T-cell (primary cell): ENCODE measurements at regions not wholly inside any gene's neighbourhood (a gene's known extent, or its start where the extent isn't known, plus 50 kb on each side); places are given as distances from the start of the nearest gene placed in this dataset.
"Not testable (repeated sequence)": the region's sequence is repeated elsewhere in the genome, so short reads cannot be mapped to it uniquely, and the experiment has no call there.

Experiments used
- ATAC-seq, 4 experiments: fragments of 200-7000 bp in 3 of 4; fragments of 150-1000 bp in 1 of 4; cut with Tn5 transposase; replicated peaks in 1 of 4; 1 replicate in 3 of 4; 2 replicates in 1 of 4; pipeline ENCODE4 v1.10.0; 2021; ENCODE audit warnings: moderate library complexity in 3 of 4, mild to moderate bottlenecking in 2 of 4, moderate number of reproducible peaks in 1 of 4
- CTCF ChIA-PET, 2 donors: fragments of 300-600 bp; sonication (Branson Sonifier 250); formaldehyde crosslinking; loops; one replicate each; lab custom pipeline; 2022; ENCODE audit warnings: antibody characterized with exemption in 2 of 2; lab: Charles Lee
- POLR2A ChIA-PET, 2 donors: fragments of 300-600 bp; sonication (Branson Sonifier 250); formaldehyde crosslinking; loops; one replicate each; lab custom pipeline; 2022; ENCODE audit warnings: antibody characterized with exemption in 2 of 2; lab: Charles Lee
- DNase-seq, 35 experiments: peaks; one replicate each; pipeline versions ENCODE4 v3.0.0 to v3.0.0-alpha.2; 2013 to 2023
- H3K27ac ChIP-seq: one replicate; pipeline ENCODE4 v1.5.1; 2013; ENCODE audit warnings: low read length
- H3K27me3 ChIP-seq, 2 experiments: replicated peaks in 1 of 2; 1 replicate in 1 of 2; 2 replicates in 1 of 2; pipeline versions ENCODE4 v1.6.1 to v1.7.0; 2013; ENCODE audit warnings: low read length in 1 of 2, mixed read lengths in 1 of 2; ENCODE audit not compliant: control insufficient read depth in 2 of 2, insufficient read depth in 2 of 2; ENCODE audit errors: extremely low read depth in 1 of 2
- H3K36me3 ChIP-seq, 2 donors: 1 replicate in 1 of 2; 2 replicates in 1 of 2; pipeline versions ENCODE4 v1.6.1 to v1.7.0; 2013; ENCODE audit warnings: low read length in 1 of 2; ENCODE audit not compliant: control insufficient read depth in 2 of 2, insufficient read depth in 1 of 2; ENCODE audit errors: extremely low read depth in 1 of 2
- H3K4me1 ChIP-seq, 2 experiments: 1 replicate in 1 of 2; 2 replicates in 1 of 2; pipeline versions ENCODE4 v1.6.1 to v1.7.0; 2013; ENCODE audit warnings: low read length in 2 of 2, mixed read lengths in 1 of 2; ENCODE audit not compliant: insufficient read depth in 2 of 2, control insufficient read depth in 1 of 2; ENCODE audit errors: extremely low read depth in 1 of 2
- H3K4me3 ChIP-seq, 2 donors: 1 replicate in 1 of 2; 2 replicates in 1 of 2; pipeline versions ENCODE4 v1.5.1 to v1.7.0; 2013; ENCODE audit warnings: mild to moderate bottlenecking in 2 of 2, low read length in 1 of 2, moderate library complexity in 1 of 2; ENCODE audit not compliant: control insufficient read depth in 1 of 2; ENCODE audit errors: extremely low read depth in 1 of 2
- H3K9me3 ChIP-seq: 2 replicates; pipeline ENCODE4 v1.7.0; 2013
- H3K27ac Mint-ChIP-seq, 2 donors: one replicate each; pipeline ENCODE4 v1.8.0; 2020 to 2021; ENCODE audit warnings: mild to moderate bottlenecking in 2 of 2, mixed read lengths in 2 of 2
- H3K27me3 Mint-ChIP-seq, 2 donors: one replicate each; pipeline ENCODE4 v1.8.0; 2021 to 2022; ENCODE audit warnings: mixed read lengths in 2 of 2
- H3K36me3 Mint-ChIP-seq: one replicate; pipeline ENCODE4 v1.8.0; 2021; ENCODE audit warnings: mixed read lengths
- H3K4me1 Mint-ChIP-seq, 3 donors: one replicate each; pipeline ENCODE4 v1.8.0; 2020 to 2022; ENCODE audit warnings: mixed read lengths in 3 of 3, mild to moderate bottlenecking in 1 of 3
- H3K4me3 Mint-ChIP-seq, 3 donors: one replicate each; pipeline ENCODE4 v1.8.0; 2020 to 2022; ENCODE audit warnings: mild to moderate bottlenecking in 3 of 3, mixed read lengths in 3 of 3, moderate library complexity in 3 of 3
- H3K9me3 Mint-ChIP-seq, 3 donors: one replicate each; pipeline ENCODE4 v1.8.0; 2020 to 2022; ENCODE audit warnings: mixed read lengths in 3 of 3
- WGBS: methylation state at CpG from one replicate; pipeline ENCODE4 v1.1.5; 2013; ENCODE audit warnings: missing lambda C conversion rate; ENCODE audit not compliant: insufficient coverage; 5-methylcytosine and 5-hydroxymethylcytosine counted together

GRCh38 chr10:33869028-33869427 lies 534.6 kb upstream of the NRP1 start:
- Mint-ChIP-seq H3K4me3 (no peak overlapping the region), H3K27me3 (peaks cover 7 to 15% of the 10 kb centered on the region in 2 donors), H3K9me3 (no peaks in the 10 kb centered on the region), H3K36me3 (no peaks in the 10 kb centered on the region), H3K27ac (no peak overlapping the region), H3K4me1 (no peaks in the 10 kb centered on the region)
- ChIA-PET POLR2A (interaction anchor here in 1 of 2 donors (0.7 kb wide), 1 partner anchor 68 kb away, joined by 4 read pairs; no protein-coding TSS in a partner anchor), CTCF (no interaction called here)
- no peak overlapping the region for H3K27ac ChIP-seq
- H3K4me1 ChIP-seq, result no peaks in the 10 kb centered on the region
- H3K36me3 ChIP-seq, result no peaks in the 10 kb centered on the region
- ATAC-seq (no peak), DNase-seq (no peak)
- no peak overlapping the region for H3K4me3 ChIP-seq
- no peaks in the 10 kb centered on the region for H3K9me3 ChIP-seq
- H3K27me3 ChIP-seq, result peaks cover 0 to 5% of the 10 kb centered on the region in 2 experiments
- no CpG with 5 or more reads among the region's 3 CpGs for WGBS

GRCh38 chr10:33867199-33867789 lies 532.8 kb upstream of the NRP1 start:
- H3K36me3 Mint-ChIP-seq, H3K9me3 Mint-ChIP-seq, H3K36me3 ChIP-seq, H3K4me1 Mint-ChIP-seq, H3K9me3 ChIP-seq, ATAC-seq, H3K27me3 ChIP-seq, H3K4me3 Mint-ChIP-seq, H3K27ac ChIP-seq, H3K4me3 ChIP-seq, H3K4me1 ChIP-seq, DNase-seq, H3K27ac Mint-ChIP-seq, CTCF ChIA-PET, POLR2A ChIA-PET: not testable (repeated sequence)
- peaks cover 7 to 15% of the 10 kb centered on the region in 2 donors for H3K27me3 Mint-ChIP-seq
- 88% methylated on average over 6 of the region's 8 CpGs for WGBS

GRCh38 chr10:33863352-33863751 lies 528.9 kb upstream of the NRP1 start:
- POLR2A ChIA-PET, result no interaction called here
- H3K27ac ChIP-seq, result no peak overlapping the region
- WGBS, result no CpG with 5 or more reads among the region's 3 CpGs
- H3K4me3 ChIP-seq, result no peak overlapping the region
- no peaks in the 10 kb centered on the region for H3K9me3 ChIP-seq
- ATAC-seq (no peak), DNase-seq (no peak)
- Mint-ChIP-seq H3K4me3 (no peak overlapping the region), H3K9me3 (no peaks in the 10 kb centered on the region), H3K27ac (no peak overlapping the region), H3K27me3 (peaks cover 3 to 6% of the 10 kb centered on the region in 2 donors), H3K36me3 (no peaks in the 10 kb centered on the region), H3K4me1 (no peaks in the 10 kb centered on the region)
- no peaks in the 10 kb centered on the region for H3K36me3 ChIP-seq
- H3K4me1 ChIP-seq, result no peaks in the 10 kb centered on the region
- peaks cover 0 to 5% of the 10 kb centered on the region in 2 experiments for H3K27me3 ChIP-seq
- CTCF ChIA-PET, result no interaction called here

- no peaks in the 10 kb centered on the region for H3K9me3 ChIP-seq
- no peak overlapping the region for H3K4me3 ChIP-seq
- ChIA-PET POLR2A (no interaction called here), CTCF (no interaction called here)
- Mint-ChIP-seq H3K9me3 (no peaks in the 10 kb centered on the region), H3K36me3 (no peaks in the 10 kb centered on the region), H3K27ac (no peak overlapping the region), H3K27me3 (peaks cover 3 to 6% of the 10 kb centered on the region in 2 donors), H3K4me3 (no peak overlapping the region), H3K4me1 (no peaks in the 10 kb centered on the region)
- ATAC-seq (no peak), DNase-seq (no peak)
- WGBS, result 79% methylated on average over 9 of the region's 12 CpGs
- H3K27ac ChIP-seq, result no peak overlapping the region
- H3K4me1 ChIP-seq, result no peaks in the 10 kb centered on the region
- no peaks in the 10 kb centered on the region for H3K36me3 ChIP-seq
- H3K27me3 ChIP-seq, result peaks cover 0 to 5% of the 10 kb centered on the region in 2 experiments
Measured at GRCh38 chr10:33862536-33863105, 528.2 kb upstream of the NRP1 start.

- ChIA-PET CTCF (no interaction called here), POLR2A (no interaction called here)
- Mint-ChIP-seq H3K4me1 (no peaks in the 10 kb centered on the region), H3K27ac (no peak overlapping the region), H3K27me3 (peaks cover 3 to 6% of the 10 kb centered on the region in 2 donors), H3K36me3 (no peaks in the 10 kb centered on the region), H3K9me3 (no peaks in the 10 kb centered on the region), H3K4me3 (no peak overlapping the region)
- Histone ChIP-seq H3K27ac (no peak overlapping the region), H3K27me3 (peaks cover 0 to 5% of the 10 kb centered on the region in 2 experiments), H3K9me3 (no peaks in the 10 kb centered on the region), H3K36me3 (no peaks in the 10 kb centered on the region), H3K4me3 (no peak overlapping the region), H3K4me1 (no peaks in the 10 kb centered on the region)
- ATAC-seq (no peak), DNase-seq (no peak)
- no CpG with 5 or more reads among the region's 3 CpGs for WGBS
Measured at GRCh38 chr10:33861833-33862232, 527.4 kb upstream of the NRP1 start.

- DNase-seq, result no peak
- Histone ChIP-seq H3K9me3 (no peaks in the 10 kb centered on the region), H3K27ac (no peak overlapping the region), H3K4me1 (no peaks in the 10 kb centered on the region), H3K4me3 (no peak overlapping the region), H3K36me3 (no peaks in the 10 kb centered on the region), H3K27me3 (peaks cover 0 to 7% of the 10 kb centered on the region in 2 experiments)
- POLR2A ChIA-PET, result no interaction called here
- no peaks in the 10 kb centered on the region for H3K4me1 Mint-ChIP-seq
- 57% methylated on average over 4 of the region's 7 CpGs for WGBS
- no peak overlapping the region for H3K4me3 Mint-ChIP-seq
- H3K27ac Mint-ChIP-seq, result no peak overlapping the region
- H3K36me3 Mint-ChIP-seq, result no peaks in the 10 kb centered on the region
- peaks cover 1 to 5% of the 10 kb centered on the region in 2 donors for H3K27me3 Mint-ChIP-seq
- no peak for ATAC-seq
- CTCF ChIA-PET, result no interaction called here
- no peaks in the 10 kb centered on the region for H3K9me3 Mint-ChIP-seq
Measured at GRCh38 chr10:33861016-33861704, 526.7 kb upstream of the NRP1 start.
